ENCODE measurements at regions not wholly inside any gene's neighbourhood (a gene's known extent, or its start where the extent isn't known, plus 50 kb on each side); places are given as distances from the start of the nearest gene placed in this dataset.

- H3K36me3 ChIP-seq (ENCODE audit: insufficient read depth, low read length): no peaks in the 10 kb centered on the region
- peaks cover 6% of the 10 kb centered on the region for H3K9me3 Mint-ChIP-seq
Observed at GRCh38 chr1:18047122-18047521, 60.5 kb upstream of the IGSF21 start.

GRCh38 chr1:18049228-18049627, 58.4 kb upstream of the IGSF21 start:
- H3K27me3 Mint-ChIP-seq: peaks cover 7% of the 10 kb centered on the region
- peaks cover 6% of the 10 kb centered on the region for H3K9me3 Mint-ChIP-seq
- Histone ChIP-seq H3K27ac (ENCODE audit: low read depth in 1 of 2, low read length in 2 of 2) (no peak overlapping the region), H3K9me3 (ENCODE audit: control insufficient read depth in 1 of 2, insufficient read depth in 1 of 2, low read length in 2 of 2) (peaks cover 0 to 19% of the 10 kb centered on the region in 2 experiments), H3K36me3 (ENCODE audit: insufficient read depth, low read length) (no peaks in the 10 kb centered on the region), H3K4me1 (ENCODE audit: insufficient read depth, low read length) (no peaks in the 10 kb centered on the region), H3K4me3 (ENCODE audit: low read length) (no peak overlapping the region), H3K27me3 (ENCODE audit: control insufficient read depth in 1 of 2, insufficient read depth in 2 of 2, low read length in 2 of 2) (peaks cover 0 to 2% of the 10 kb centered on the region in 2 experiments)
- no peaks in the 10 kb centered on the region for H3K36me3 Mint-ChIP-seq (ENCODE audit: low read depth)
- no peak overlapping the region for H3K27ac Mint-ChIP-seq
- CTCF ChIA-PET: no interaction called here
- intact Hi-C loops (cut with DNase I, micrococcal nuclease): no loop called here
- POLR2A ChIA-PET: no interaction called here
- no peak overlapping the region for H3K4me3 Mint-ChIP-seq
- DNase-seq (no peak), ATAC-seq (ENCODE audit: poor library complexity) (no peak)
- no peak for TF ChIP-seq CTCF (IDR thresholded peaks at IDR 0.05)
- H3K4me1 Mint-ChIP-seq (ENCODE audit: low read depth): no peaks in the 10 kb centered on the region

More at GRCh38 chr1:18047122-18047521, 60.5 kb upstream of the IGSF21 start:
- POLR2A ChIA-PET: no interaction called here
- CTCF ChIA-PET: no interaction called here
- no peak for TF ChIP-seq CTCF (IDR thresholded peaks at IDR 0.05)
- DNase-seq: no peak
- Histone ChIP-seq H3K9me3 (ENCODE audit: control insufficient read depth in 1 of 2, insufficient read depth in 1 of 2, low read length in 2 of 2) (peaks cover 0 to 19% of the 10 kb centered on the region in 2 experiments), H3K27ac (ENCODE audit: low read depth in 1 of 2, low read length in 2 of 2) (no peak overlapping the region), H3K27me3 (ENCODE audit: control insufficient read depth in 1 of 2, insufficient read depth in 2 of 2, low read length in 2 of 2) (peaks cover 0 to 2% of the 10 kb centered on the region in 2 experiments), H3K4me3 (ENCODE audit: low read length) (no peak overlapping the region), H3K4me1 (ENCODE audit: insufficient read depth, low read length) (no peaks in the 10 kb centered on the region)
- H3K4me3 Mint-ChIP-seq: no peak overlapping the region
- H3K36me3 Mint-ChIP-seq (ENCODE audit: low read depth): no peaks in the 10 kb centered on the region
- H3K4me1 Mint-ChIP-seq (ENCODE audit: low read depth): no peaks in the 10 kb centered on the region
- ATAC-seq (ENCODE audit: poor library complexity): no peak
- peaks cover 15% of the 10 kb centered on the region for H3K27me3 Mint-ChIP-seq
- H3K27ac Mint-ChIP-seq: no peak overlapping the region
- intact Hi-C loops (cut with DNase I, micrococcal nuclease): no loop called here

GRCh38 chr1:18052671-18053070, 54.9 kb upstream of the IGSF21 start:
- DNase-seq (no peak), ATAC-seq (ENCODE audit: poor library complexity) (no peak)
- Histone ChIP-seq H3K27ac (ENCODE audit: low read depth in 1 of 2, low read length in 2 of 2) (no peak overlapping the region), H3K4me3 (ENCODE audit: low read length) (no peak overlapping the region), H3K4me1 (ENCODE audit: insufficient read depth, low read length) (no peaks in the 10 kb centered on the region), H3K27me3 (ENCODE audit: control insufficient read depth in 1 of 2, insufficient read depth in 2 of 2, low read length in 2 of 2) (peaks cover 0 to 2% of the 10 kb centered on the region in 2 experiments), H3K9me3 (ENCODE audit: control insufficient read depth in 1 of 2, insufficient read depth in 1 of 2, low read length in 2 of 2) (peaks cover 0 to 19% of the 10 kb centered on the region in 2 experiments), H3K36me3 (ENCODE audit: insufficient read depth, low read length) (no peaks in the 10 kb centered on the region)
- Mint-ChIP-seq H3K27me3 (peaks cover 8% of the 10 kb centered on the region), H3K36me3 (ENCODE audit: low read depth) (no peaks in the 10 kb centered on the region), H3K27ac (no peak overlapping the region), H3K4me3 (no peak overlapping the region), H3K9me3 (peaks cover 6% of the 10 kb centered on the region), H3K4me1 (ENCODE audit: low read depth) (no peaks in the 10 kb centered on the region)
- intact Hi-C loops (cut with DNase I, micrococcal nuclease): no loop called here
- TF ChIP-seq CTCF (IDR thresholded peaks at IDR 0.05): no peak
- ChIA-PET CTCF (no interaction called here), POLR2A (no interaction called here)

Measured in CD4-positive, alpha-beta T cell (primary cell).